H1 (cell line): ENCODE measurements at regions not wholly inside any gene's neighbourhood (a gene's known extent, or its start where the extent isn't known, plus 50 kb on each side); places are given as distances from the start of the nearest gene placed in this dataset.

Experiments used
- ASH2L ChIP-seq: fragments of 200-600, 300-600 bp; sonication (generic); IDR thresholded peaks from one replicate; pipeline ENCODE4 v1.7.1; 2017; ENCODE audit warnings: low read length
- BCL11A ChIP-seq, 2 experiments: IDR thresholded peaks; one replicate each; pipeline ENCODE4 v1.6.1; 2011; ENCODE audit warnings: low read depth in 2 of 2, low read length in 2 of 2, mild to moderate bottlenecking in 2 of 2
- CBX8 ChIP-seq: fragments of 300-800, 300-1000 bp; sonication (generic); IDR thresholded peaks from 2 replicates; pipeline ENCODE4 v1.7.1; 2016; ENCODE audit warnings: low read depth, low read length, borderline replicate concordance
- CREB1 ChIP-seq: IDR thresholded peaks from 2 replicates; pipeline ENCODE4 v1.6.1; 2012; ENCODE audit warnings: inconsistent platforms
- EP300 ChIP-seq, 2 experiments: IDR thresholded peaks; 1 replicate in 1 of 2; 2 replicates in 1 of 2; pipeline ENCODE4 v1.6.1; 2011 to 2012; ENCODE audit warnings: low read depth in 2 of 2, low read length in 2 of 2, mild to moderate bottlenecking in 2 of 2, borderline replicate concordance in 1 of 2, inconsistent platforms in 1 of 2, moderate library complexity in 1 of 2
- GTF2F1 ChIP-seq: IDR thresholded peaks from 2 replicates; pipeline ENCODE4 v1.6.1; 2012; ENCODE audit warnings: low read depth, low read length, improper control_type of control experiment, borderline replicate concordance
- KDM5A ChIP-seq: fragments of 200-600 bp; IDR thresholded peaks from 2 replicates; pipeline ENCODE4 v1.7.1; 2012; ENCODE audit warnings: mild to moderate bottlenecking, low read length, inconsistent platforms, mixed read lengths
- TF ChIP-seq, protein P1 (sequence below): fragments of 300-600 bp; sonication (generic); IDR thresholded peaks from 2 replicates; pipeline ENCODE4 v1.7.1; 2012; ENCODE audit warnings: low read length, moderate library complexity, mild to moderate bottlenecking, inconsistent platforms; ENCODE audit not compliant: insufficient replicate concordance

DNA sequence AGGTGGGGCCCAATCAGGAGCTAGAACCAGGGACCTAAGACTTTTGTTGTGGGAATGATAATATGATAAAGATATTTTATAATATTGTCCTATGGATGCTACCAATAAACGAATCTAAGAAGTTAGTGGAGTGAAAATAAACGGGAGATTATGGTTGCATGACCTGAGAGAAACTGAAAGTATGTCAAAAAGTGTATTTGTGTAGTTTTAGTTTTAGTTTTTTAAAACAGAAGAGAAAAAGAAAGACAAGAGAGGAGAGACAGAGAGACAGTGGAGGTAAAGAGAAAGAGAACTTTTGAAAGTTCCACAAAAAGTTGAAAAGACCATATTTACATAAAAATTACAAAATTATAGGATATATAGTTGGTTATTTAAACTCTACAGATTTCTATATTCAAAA is 64.1 kb upstream of the TMPRSS15 start (continued):
- TF ChIP-seq, protein P1, sequence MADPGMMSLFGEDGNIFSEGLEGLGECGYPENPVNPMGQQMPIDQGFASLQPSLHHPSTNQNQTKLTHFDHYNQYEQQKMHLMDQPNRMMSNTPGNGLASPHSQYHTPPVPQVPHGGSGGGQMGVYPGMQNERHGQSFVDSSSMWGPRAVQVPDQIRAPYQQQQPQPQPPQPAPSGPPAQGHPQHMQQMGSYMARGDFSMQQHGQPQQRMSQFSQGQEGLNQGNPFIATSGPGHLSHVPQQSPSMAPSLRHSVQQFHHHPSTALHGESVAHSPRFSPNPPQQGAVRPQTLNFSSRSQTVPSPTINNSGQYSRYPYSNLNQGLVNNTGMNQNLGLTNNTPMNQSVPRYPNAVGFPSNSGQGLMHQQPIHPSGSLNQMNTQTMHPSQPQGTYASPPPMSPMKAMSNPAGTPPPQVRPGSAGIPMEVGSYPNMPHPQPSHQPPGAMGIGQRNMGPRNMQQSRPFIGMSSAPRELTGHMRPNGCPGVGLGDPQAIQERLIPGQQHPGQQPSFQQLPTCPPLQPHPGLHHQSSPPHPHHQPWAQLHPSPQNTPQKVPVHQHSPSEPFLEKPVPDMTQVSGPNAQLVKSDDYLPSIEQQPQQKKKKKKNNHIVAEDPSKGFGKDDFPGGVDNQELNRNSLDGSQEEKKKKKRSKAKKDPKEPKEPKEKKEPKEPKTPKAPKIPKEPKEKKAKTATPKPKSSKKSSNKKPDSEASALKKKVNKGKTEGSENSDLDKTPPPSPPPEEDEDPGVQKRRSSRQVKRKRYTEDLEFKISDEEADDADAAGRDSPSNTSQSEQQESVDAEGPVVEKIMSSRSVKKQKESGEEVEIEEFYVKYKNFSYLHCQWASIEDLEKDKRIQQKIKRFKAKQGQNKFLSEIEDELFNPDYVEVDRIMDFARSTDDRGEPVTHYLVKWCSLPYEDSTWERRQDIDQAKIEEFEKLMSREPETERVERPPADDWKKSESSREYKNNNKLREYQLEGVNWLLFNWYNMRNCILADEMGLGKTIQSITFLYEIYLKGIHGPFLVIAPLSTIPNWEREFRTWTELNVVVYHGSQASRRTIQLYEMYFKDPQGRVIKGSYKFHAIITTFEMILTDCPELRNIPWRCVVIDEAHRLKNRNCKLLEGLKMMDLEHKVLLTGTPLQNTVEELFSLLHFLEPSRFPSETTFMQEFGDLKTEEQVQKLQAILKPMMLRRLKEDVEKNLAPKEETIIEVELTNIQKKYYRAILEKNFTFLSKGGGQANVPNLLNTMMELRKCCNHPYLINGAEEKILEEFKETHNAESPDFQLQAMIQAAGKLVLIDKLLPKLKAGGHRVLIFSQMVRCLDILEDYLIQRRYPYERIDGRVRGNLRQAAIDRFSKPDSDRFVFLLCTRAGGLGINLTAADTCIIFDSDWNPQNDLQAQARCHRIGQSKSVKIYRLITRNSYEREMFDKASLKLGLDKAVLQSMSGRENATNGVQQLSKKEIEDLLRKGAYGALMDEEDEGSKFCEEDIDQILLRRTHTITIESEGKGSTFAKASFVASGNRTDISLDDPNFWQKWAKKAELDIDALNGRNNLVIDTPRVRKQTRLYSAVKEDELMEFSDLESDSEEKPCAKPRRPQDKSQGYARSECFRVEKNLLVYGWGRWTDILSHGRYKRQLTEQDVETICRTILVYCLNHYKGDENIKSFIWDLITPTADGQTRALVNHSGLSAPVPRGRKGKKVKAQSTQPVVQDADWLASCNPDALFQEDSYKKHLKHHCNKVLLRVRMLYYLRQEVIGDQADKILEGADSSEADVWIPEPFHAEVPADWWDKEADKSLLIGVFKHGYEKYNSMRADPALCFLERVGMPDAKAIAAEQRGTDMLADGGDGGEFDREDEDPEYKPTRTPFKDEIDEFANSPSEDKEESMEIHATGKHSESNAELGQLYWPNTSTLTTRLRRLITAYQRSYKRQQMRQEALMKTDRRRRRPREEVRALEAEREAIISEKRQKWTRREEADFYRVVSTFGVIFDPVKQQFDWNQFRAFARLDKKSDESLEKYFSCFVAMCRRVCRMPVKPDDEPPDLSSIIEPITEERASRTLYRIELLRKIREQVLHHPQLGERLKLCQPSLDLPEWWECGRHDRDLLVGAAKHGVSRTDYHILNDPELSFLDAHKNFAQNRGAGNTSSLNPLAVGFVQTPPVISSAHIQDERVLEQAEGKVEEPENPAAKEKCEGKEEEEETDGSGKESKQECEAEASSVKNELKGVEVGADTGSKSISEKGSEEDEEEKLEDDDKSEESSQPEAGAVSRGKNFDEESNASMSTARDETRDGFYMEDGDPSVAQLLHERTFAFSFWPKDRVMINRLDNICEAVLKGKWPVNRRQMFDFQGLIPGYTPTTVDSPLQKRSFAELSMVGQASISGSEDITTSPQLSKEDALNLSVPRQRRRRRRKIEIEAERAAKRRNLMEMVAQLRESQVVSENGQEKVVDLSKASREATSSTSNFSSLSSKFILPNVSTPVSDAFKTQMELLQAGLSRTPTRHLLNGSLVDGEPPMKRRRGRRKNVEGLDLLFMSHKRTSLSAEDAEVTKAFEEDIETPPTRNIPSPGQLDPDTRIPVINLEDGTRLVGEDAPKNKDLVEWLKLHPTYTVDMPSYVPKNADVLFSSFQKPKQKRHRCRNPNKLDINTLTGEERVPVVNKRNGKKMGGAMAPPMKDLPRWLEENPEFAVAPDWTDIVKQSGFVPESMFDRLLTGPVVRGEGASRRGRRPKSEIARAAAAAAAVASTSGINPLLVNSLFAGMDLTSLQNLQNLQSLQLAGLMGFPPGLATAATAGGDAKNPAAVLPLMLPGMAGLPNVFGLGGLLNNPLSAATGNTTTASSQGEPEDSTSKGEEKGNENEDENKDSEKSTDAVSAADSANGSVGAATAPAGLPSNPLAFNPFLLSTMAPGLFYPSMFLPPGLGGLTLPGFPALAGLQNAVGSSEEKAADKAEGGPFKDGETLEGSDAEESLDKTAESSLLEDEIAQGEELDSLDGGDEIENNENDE = no peak
- TF ChIP-seq BCL11A (IDR thresholded peaks at IDR 0.05; ENCODE audit: low read depth in 2 of 2, low read length in 2 of 2) (no peak), CBX8 (no peak), GTF2F1 (no peak), EP300 (IDR thresholded peaks at IDR 0.05; ENCODE audit: borderline replicate concordance in 1 of 2, low read depth in 2 of 2, low read length in 2 of 2) (no peak), KDM5A (no peak), ASH2L (no peak), CREB1 (no peak)
